ENCODE measurements at regions not wholly inside any gene's neighbourhood (a gene's known extent, or its start where the extent isn't known, plus 50 kb on each side); places are given as distances from the start of the nearest gene placed in this dataset.

- H3K9me3 ChIP-seq, result no peaks in the 10 kb centered on the region; the same call in 1 of the 2 replicates
- no peaks in the 10 kb centered on the region for H3K4me1 ChIP-seq
- DNase-seq, result no peak
- no peak overlapping the region for H3K4me3 ChIP-seq (ENCODE audit: low read depth, low read length)
- no peaks in the 10 kb centered on the region for H3K27me3 ChIP-seq
- no peaks in the 10 kb centered on the region for H3K36me3 ChIP-seq
- no peak for TF ChIP-seq CTCF (IDR thresholded peaks at IDR 0.05; ENCODE audit: low read depth, low read length)
Measured at GRCh38 chr7:4621396-4621795, 60.7 kb upstream of the FOXK1 start.

GRCh38 chr7:4626318-4626845 lies 55.7 kb upstream of the FOXK1 start:
- H3K36me3 ChIP-seq, result no peaks in the 10 kb centered on the region
- H3K4me1 ChIP-seq, result no peaks in the 10 kb centered on the region
- no peak for DNase-seq
- no peak overlapping the region for H3K4me3 ChIP-seq (ENCODE audit: low read depth, low read length)
- H3K27me3 ChIP-seq, result no peaks in the 10 kb centered on the region
- no peaks in the 10 kb centered on the region; the same call in 1 of the 2 replicates for H3K9me3 ChIP-seq
- TF ChIP-seq CTCF (IDR thresholded peaks at IDR 0.05; ENCODE audit: low read depth, low read length), result no peak

GRCh38 chr7:4629287-4629895 lies 52.7 kb upstream of the FOXK1 start:
- no peaks in the 10 kb centered on the region for H3K27me3 ChIP-seq

DNA sequence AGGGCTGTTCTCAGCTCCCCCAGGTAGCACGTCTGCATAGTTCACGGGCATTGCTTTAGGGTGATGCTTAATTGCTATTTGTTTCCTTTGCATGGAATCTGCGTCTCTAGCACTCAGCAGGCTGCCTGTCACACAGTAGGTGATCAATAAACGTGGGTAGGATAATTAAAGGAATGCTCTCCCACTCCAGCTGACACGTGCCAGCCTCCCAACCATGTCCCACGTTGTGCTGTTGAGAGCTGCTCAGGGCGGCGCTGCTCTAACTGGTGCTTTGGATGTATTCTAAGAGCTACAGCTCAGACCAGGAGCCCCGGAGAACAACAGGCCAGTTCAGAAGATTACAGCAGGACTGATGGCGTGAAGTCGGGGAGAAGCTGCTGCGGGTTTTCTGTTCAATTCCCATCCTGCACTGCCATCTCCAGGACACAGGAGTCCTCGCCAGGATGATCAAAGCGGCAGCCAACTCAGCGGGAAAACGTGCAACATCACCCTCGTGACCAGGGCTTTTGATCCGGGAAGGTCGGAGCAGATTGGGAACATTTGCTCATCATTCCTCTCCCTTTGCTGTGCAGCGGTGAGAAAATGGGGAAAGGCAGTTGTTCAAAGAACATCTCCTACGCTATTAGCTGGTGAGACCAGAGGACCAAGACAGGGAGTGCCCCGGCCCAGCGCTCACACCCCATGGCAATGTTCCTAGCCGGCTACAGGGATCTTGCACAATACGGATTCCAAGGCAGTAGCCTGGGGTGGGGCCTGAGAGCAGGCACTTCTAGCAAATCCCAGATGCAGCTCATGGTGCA lies 50.5 kb upstream of the FOXK1 start:
- H3K4me3 ChIP-seq (ENCODE audit: low read depth, low read length), result peak overlapping the region; percentile 51
- no peaks in the 10 kb centered on the region for H3K36me3 ChIP-seq
- H3K9me3 ChIP-seq, result no peaks in the 10 kb centered on the region
- no peaks in the 10 kb centered on the region for H3K27me3 ChIP-seq
- H3K4me1 ChIP-seq, result no peaks in the 10 kb centered on the region
- TF ChIP-seq CTCF (IDR thresholded peaks at IDR 0.05; ENCODE audit: low read depth, low read length), result peak; percentile 77
- DNase-seq, result peak; percentile 74

More at GRCh38 chr7:4629287-4629895, 52.7 kb upstream of the FOXK1 start:
- DNase-seq, result no peak
- no peak for TF ChIP-seq CTCF (IDR thresholded peaks at IDR 0.05; ENCODE audit: low read depth, low read length)
- Histone ChIP-seq H3K4me1 (no peaks in the 10 kb centered on the region), H3K36me3 (no peaks in the 10 kb centered on the region), H3K4me3 (ENCODE audit: low read depth, low read length) (no peak overlapping the region), H3K9me3 (no peaks in the 10 kb centered on the region)

All from BE2C (cell line).